ENCODE measurements at regions not wholly inside any gene's neighbourhood (a gene's known extent, or its start where the extent isn't known, plus 50 kb on each side); places are given as distances from the start of the nearest gene placed in this dataset.

- H2AFZ ChIP-seq (ENCODE audit: low read length, unreplicated experiment) = no peak overlapping the region
Observed at GRCh38 chr14:48008646-48009045, 333.2 kb upstream of the MDGA2 start.

GRCh38 chr14:48005986-48006385, 330.6 kb upstream of the MDGA2 start:
- Histone ChIP-seq H3K4me3 (ENCODE audit: low read depth, low read length) (no peak overlapping the region), H3K27ac (ENCODE audit: low read depth, low read length) (no peak overlapping the region), H2AFZ (ENCODE audit: low read length, unreplicated experiment) (no peak overlapping the region), H3K27me3 (ENCODE audit: insufficient read depth, low read length) (no peaks in the 10 kb centered on the region), H3K4me1 (ENCODE audit: control insufficient read depth, insufficient read depth, low read length, unreplicated experiment) (no peaks in the 10 kb centered on the region), H3K36me3 (ENCODE audit: insufficient read depth, low read length) (no peaks in the 10 kb centered on the region), H3K79me2 (ENCODE audit: control insufficient read depth, insufficient read depth, low read length, unreplicated experiment) (no peaks in the 10 kb centered on the region)

More at GRCh38 chr14:48008646-48009045, 333.2 kb upstream of the MDGA2 start:
- H3K27ac ChIP-seq (ENCODE audit: low read depth, low read length) = no peak overlapping the region
- no peaks in the 10 kb centered on the region for H3K4me1 ChIP-seq (ENCODE audit: control insufficient read depth, insufficient read depth, low read length, unreplicated experiment)
- no peak overlapping the region for H3K4me3 ChIP-seq (ENCODE audit: low read depth, low read length)
- no peaks in the 10 kb centered on the region for H3K79me2 ChIP-seq (ENCODE audit: control insufficient read depth, insufficient read depth, low read length, unreplicated experiment)
- H3K36me3 ChIP-seq (ENCODE audit: insufficient read depth, low read length) = no peaks in the 10 kb centered on the region
- H3K27me3 ChIP-seq (ENCODE audit: insufficient read depth, low read length) = no peaks in the 10 kb centered on the region

- Histone ChIP-seq H3K4me1 (ENCODE audit: control insufficient read depth, insufficient read depth, low read length, unreplicated experiment) (no peaks in the 10 kb centered on the region), H3K4me3 (ENCODE audit: low read depth, low read length) (no peak overlapping the region), H3K79me2 (ENCODE audit: control insufficient read depth, insufficient read depth, low read length, unreplicated experiment) (no peaks in the 10 kb centered on the region), H3K27ac (ENCODE audit: low read depth, low read length) (no peak overlapping the region), H3K27me3 (ENCODE audit: insufficient read depth, low read length) (no peaks in the 10 kb centered on the region), H2AFZ (ENCODE audit: low read length, unreplicated experiment) (no peak overlapping the region), H3K36me3 (ENCODE audit: insufficient read depth, low read length) (no peaks in the 10 kb centered on the region)
Observed at GRCh38 chr14:47993883-47994282, 318.5 kb upstream of the MDGA2 start.

- Histone ChIP-seq H2AFZ (ENCODE audit: low read length, unreplicated experiment) (no peak overlapping the region), H3K27ac (ENCODE audit: low read depth, low read length) (no peak overlapping the region), H3K4me3 (ENCODE audit: low read depth, low read length) (no peak overlapping the region), H3K27me3 (ENCODE audit: insufficient read depth, low read length) (no peaks in the 10 kb centered on the region), H3K4me1 (ENCODE audit: control insufficient read depth, insufficient read depth, low read length, unreplicated experiment) (no peaks in the 10 kb centered on the region), H3K36me3 (ENCODE audit: insufficient read depth, low read length) (no peaks in the 10 kb centered on the region), H3K79me2 (ENCODE audit: control insufficient read depth, insufficient read depth, low read length, unreplicated experiment) (no peaks in the 10 kb centered on the region)
Observed at GRCh38 chr14:47988175-47988574, 312.8 kb upstream of the MDGA2 start.

- Histone ChIP-seq H2AFZ (ENCODE audit: low read length, unreplicated experiment) (no peak overlapping the region), H3K36me3 (ENCODE audit: insufficient read depth, low read length) (no peaks in the 10 kb centered on the region), H3K4me3 (ENCODE audit: low read depth, low read length) (no peak overlapping the region), H3K27ac (ENCODE audit: low read depth, low read length) (no peak overlapping the region), H3K4me1 (ENCODE audit: control insufficient read depth, insufficient read depth, low read length, unreplicated experiment) (no peaks in the 10 kb centered on the region), H3K79me2 (ENCODE audit: control insufficient read depth, insufficient read depth, low read length, unreplicated experiment) (no peaks in the 10 kb centered on the region), H3K27me3 (ENCODE audit: insufficient read depth, low read length) (no peaks in the 10 kb centered on the region)
Observed at GRCh38 chr14:47978871-47979270, 303.5 kb upstream of the MDGA2 start.

GRCh38 chr14:47976139-47976538, 300.7 kb upstream of the MDGA2 start:
- Histone ChIP-seq H2AFZ (ENCODE audit: low read length, unreplicated experiment) (no peak overlapping the region), H3K4me1 (ENCODE audit: control insufficient read depth, insufficient read depth, low read length, unreplicated experiment) (no peaks in the 10 kb centered on the region), H3K79me2 (ENCODE audit: control insufficient read depth, insufficient read depth, low read length, unreplicated experiment) (no peaks in the 10 kb centered on the region), H3K36me3 (ENCODE audit: insufficient read depth, low read length) (no peaks in the 10 kb centered on the region), H3K27me3 (ENCODE audit: insufficient read depth, low read length) (no peaks in the 10 kb centered on the region), H3K27ac (ENCODE audit: low read depth, low read length) (no peak overlapping the region), H3K4me3 (ENCODE audit: low read depth, low read length) (no peak overlapping the region)

GRCh38 chr14:47966076-47966810, 290.8 kb upstream of the MDGA2 start:
- no peak overlapping the region for H2AFZ ChIP-seq (ENCODE audit: low read length, unreplicated experiment)
- no peaks in the 10 kb centered on the region for H3K36me3 ChIP-seq (ENCODE audit: insufficient read depth, low read length)
- no peaks in the 10 kb centered on the region for H3K79me2 ChIP-seq (ENCODE audit: control insufficient read depth, insufficient read depth, low read length, unreplicated experiment)
- no peaks in the 10 kb centered on the region for H3K27me3 ChIP-seq (ENCODE audit: insufficient read depth, low read length)
- no peak overlapping the region for H3K27ac ChIP-seq (ENCODE audit: low read depth, low read length)
- H3K4me1 ChIP-seq (ENCODE audit: control insufficient read depth, insufficient read depth, low read length, unreplicated experiment) = no peaks in the 10 kb centered on the region
- H3K4me3 ChIP-seq (ENCODE audit: low read depth, low read length) = no peak overlapping the region

GRCh38 chr14:47961634-47962033, 286.2 kb upstream of the MDGA2 start:
- Histone ChIP-seq H3K79me2 (ENCODE audit: control insufficient read depth, insufficient read depth, low read length, unreplicated experiment) (no peaks in the 10 kb centered on the region), H3K4me3 (ENCODE audit: low read depth, low read length) (no peak overlapping the region), H3K27ac (ENCODE audit: low read depth, low read length) (no peak overlapping the region), H3K27me3 (ENCODE audit: insufficient read depth, low read length) (no peaks in the 10 kb centered on the region), H3K4me1 (ENCODE audit: control insufficient read depth, insufficient read depth, low read length, unreplicated experiment) (no peaks in the 10 kb centered on the region), H3K36me3 (ENCODE audit: insufficient read depth, low read length) (no peaks in the 10 kb centered on the region), H2AFZ (ENCODE audit: low read length, unreplicated experiment) (no peak overlapping the region)

- H3K27me3 ChIP-seq (ENCODE audit: insufficient read depth, low read length) = no peaks in the 10 kb centered on the region
- no peak overlapping the region for H3K4me3 ChIP-seq (ENCODE audit: low read depth, low read length)
- no peaks in the 10 kb centered on the region for H3K4me1 ChIP-seq (ENCODE audit: control insufficient read depth, insufficient read depth, low read length, unreplicated experiment)
- H3K27ac ChIP-seq (ENCODE audit: low read depth, low read length) = no peak overlapping the region
- H2AFZ ChIP-seq (ENCODE audit: low read length, unreplicated experiment) = no peak overlapping the region
- no peaks in the 10 kb centered on the region for H3K36me3 ChIP-seq (ENCODE audit: insufficient read depth, low read length)
- no peaks in the 10 kb centered on the region for H3K79me2 ChIP-seq (ENCODE audit: control insufficient read depth, insufficient read depth, low read length, unreplicated experiment)
Observed at GRCh38 chr14:47959740-47960139, 284.3 kb upstream of the MDGA2 start.

- Histone ChIP-seq H3K27me3 (ENCODE audit: insufficient read depth, low read length) (no peaks in the 10 kb centered on the region), H3K36me3 (ENCODE audit: insufficient read depth, low read length) (no peaks in the 10 kb centered on the region), H3K4me3 (ENCODE audit: low read depth, low read length) (no peak overlapping the region), H3K4me1 (ENCODE audit: control insufficient read depth, insufficient read depth, low read length, unreplicated experiment) (no peaks in the 10 kb centered on the region), H2AFZ (ENCODE audit: low read length, unreplicated experiment) (no peak overlapping the region), H3K27ac (ENCODE audit: low read depth, low read length) (no peak overlapping the region), H3K79me2 (ENCODE audit: control insufficient read depth, insufficient read depth, low read length, unreplicated experiment) (no peaks in the 10 kb centered on the region)
Observed at GRCh38 chr14:47949006-47949405, 273.6 kb upstream of the MDGA2 start.

GRCh38 chr14:47935332-47935731, 259.9 kb upstream of the MDGA2 start:
- Histone ChIP-seq H3K27me3 (ENCODE audit: insufficient read depth, low read length) (no peaks in the 10 kb centered on the region), H3K79me2 (ENCODE audit: control insufficient read depth, insufficient read depth, low read length, unreplicated experiment) (no peaks in the 10 kb centered on the region), H3K4me3 (ENCODE audit: low read depth, low read length) (no peak overlapping the region), H3K27ac (ENCODE audit: low read depth, low read length) (no peak overlapping the region), H2AFZ (ENCODE audit: low read length, unreplicated experiment) (no peak overlapping the region), H3K4me1 (ENCODE audit: control insufficient read depth, insufficient read depth, low read length, unreplicated experiment) (no peaks in the 10 kb centered on the region), H3K36me3 (ENCODE audit: insufficient read depth, low read length) (no peaks in the 10 kb centered on the region)

All from ACC112 (cell line).